ENCODE measurements at regions not wholly inside any gene's neighbourhood (a gene's known extent, or its start where the extent isn't known, plus 50 kb on each side); places are given as distances from the start of the nearest gene placed in this dataset.

DNA sequence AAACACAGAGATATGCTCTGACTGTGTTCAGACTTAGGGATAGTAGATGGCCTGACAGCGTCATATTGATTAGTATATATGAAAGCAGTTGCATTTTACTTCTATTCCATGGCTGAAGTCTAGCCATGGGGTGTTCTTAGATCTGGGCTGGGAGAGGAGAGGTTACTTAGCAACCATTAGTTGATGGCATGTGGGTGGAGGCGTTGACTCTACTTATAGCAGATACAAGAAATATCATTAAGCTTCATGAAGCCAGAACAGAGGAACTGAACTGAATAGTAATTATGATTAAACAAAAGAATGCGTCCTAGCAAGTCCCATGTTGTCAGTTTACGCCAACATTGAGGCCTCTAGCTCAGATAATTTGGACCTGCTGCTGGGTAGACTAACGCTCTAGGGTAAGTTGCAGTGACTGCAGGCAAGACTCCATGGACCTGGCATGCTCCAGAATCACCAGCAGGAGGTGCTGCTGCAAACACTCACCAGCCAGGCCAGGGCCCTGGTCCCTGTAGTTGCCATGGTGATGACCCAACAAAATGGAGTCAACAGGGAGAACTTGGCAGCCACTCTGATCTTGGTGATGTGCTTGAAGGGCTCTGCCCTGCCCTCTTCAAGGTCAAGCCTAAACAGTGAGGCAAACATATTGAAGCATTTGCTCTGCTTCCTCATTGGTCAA, 477.3 kb downstream of the PREX1 start:
- peaks cover 8% of the 10 kb centered on the region for H3K9me3 Mint-ChIP-seq
- peaks cover 14% of the 10 kb centered on the region for H3K27me3 Mint-ChIP-seq (ENCODE audit: insufficient read depth, low read depth)
- H3K36me3 Mint-ChIP-seq, result peaks cover 5% of the 10 kb centered on the region
- no peak overlapping the region for H3K9ac ChIP-seq
- no peaks in the 10 kb centered on the region for H3K36me3 ChIP-seq
- H3K4me1 ChIP-seq, result no peaks in the 10 kb centered on the region
- TF ChIP-seq, protein P1, sequence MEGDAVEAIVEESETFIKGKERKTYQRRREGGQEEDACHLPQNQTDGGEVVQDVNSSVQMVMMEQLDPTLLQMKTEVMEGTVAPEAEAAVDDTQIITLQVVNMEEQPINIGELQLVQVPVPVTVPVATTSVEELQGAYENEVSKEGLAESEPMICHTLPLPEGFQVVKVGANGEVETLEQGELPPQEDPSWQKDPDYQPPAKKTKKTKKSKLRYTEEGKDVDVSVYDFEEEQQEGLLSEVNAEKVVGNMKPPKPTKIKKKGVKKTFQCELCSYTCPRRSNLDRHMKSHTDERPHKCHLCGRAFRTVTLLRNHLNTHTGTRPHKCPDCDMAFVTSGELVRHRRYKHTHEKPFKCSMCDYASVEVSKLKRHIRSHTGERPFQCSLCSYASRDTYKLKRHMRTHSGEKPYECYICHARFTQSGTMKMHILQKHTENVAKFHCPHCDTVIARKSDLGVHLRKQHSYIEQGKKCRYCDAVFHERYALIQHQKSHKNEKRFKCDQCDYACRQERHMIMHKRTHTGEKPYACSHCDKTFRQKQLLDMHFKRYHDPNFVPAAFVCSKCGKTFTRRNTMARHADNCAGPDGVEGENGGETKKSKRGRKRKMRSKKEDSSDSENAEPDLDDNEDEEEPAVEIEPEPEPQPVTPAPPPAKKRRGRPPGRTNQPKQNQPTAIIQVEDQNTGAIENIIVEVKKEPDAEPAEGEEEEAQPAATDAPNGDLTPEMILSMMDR (IDR thresholded peaks at IDR 0.05), result peak; percentile 61
- TF ChIP-seq EZH2phosphoT487 (IDR thresholded peaks at IDR 0.05) (no peak), EZH2 (IDR thresholded peaks at IDR 0.05) (no peak)
- H3F3A ChIP-seq (ENCODE audit: low read depth), result no peaks in the 10 kb centered on the region
- no peaks in the 10 kb centered on the region for H3K9me3 ChIP-seq (ENCODE audit: low read depth)
- H3K27ac Mint-ChIP-seq, result no peak overlapping the region
- no peak overlapping the region for H3K4me2 ChIP-seq
- no peaks in the 10 kb centered on the region for H3K79me2 ChIP-seq (ENCODE audit: low read depth)
- H3K27ac ChIP-seq, result no peak overlapping the region
- peak; percentile 62 for DNase-seq (ENCODE audit: low spot score)
- no peak overlapping the region for H3K4me3 ChIP-seq
- H2AFZ ChIP-seq (replicated peaks), result no peak overlapping the region
- peaks cover 29% of the 10 kb centered on the region for H3K4me1 Mint-ChIP-seq
- no peaks in the 10 kb centered on the region for H3K27me3 ChIP-seq
- H4K20me1 ChIP-seq (ENCODE audit: low read depth), result no peaks in the 10 kb centered on the region
- H3K4me3 Mint-ChIP-seq, result peak overlapping the region; percentile 23

- no peaks in the 10 kb centered on the region for H3K27me3 ChIP-seq
- no peak for TF ChIP-seq EZH2phosphoT487 (IDR thresholded peaks at IDR 0.05)
- TF ChIP-seq, protein P1 (IDR thresholded peaks at IDR 0.05), result no peak
- no peak for TF ChIP-seq EZH2 (IDR thresholded peaks at IDR 0.05)
- peaks cover 5% of the 10 kb centered on the region for H3K36me3 Mint-ChIP-seq
- no peaks in the 10 kb centered on the region for H3K9me3 ChIP-seq (ENCODE audit: low read depth)
- H3K36me3 ChIP-seq, result no peaks in the 10 kb centered on the region
- no peak for DNase-seq (ENCODE audit: low spot score)
- H3K4me1 ChIP-seq, result no peaks in the 10 kb centered on the region
- H3K9ac ChIP-seq, result no peak overlapping the region
- H3K4me2 ChIP-seq, result no peak overlapping the region
- no peak overlapping the region for H3K27ac ChIP-seq
- no peak overlapping the region for H3K27ac Mint-ChIP-seq
- H3K27me3 Mint-ChIP-seq (ENCODE audit: insufficient read depth, low read depth), result peaks cover 14% of the 10 kb centered on the region
- H3K9me3 Mint-ChIP-seq, result peaks cover 8% of the 10 kb centered on the region
- H4K20me1 ChIP-seq (ENCODE audit: low read depth), result no peaks in the 10 kb centered on the region
- peaks cover 29% of the 10 kb centered on the region for H3K4me1 Mint-ChIP-seq
- no peak overlapping the region for H3K4me3 ChIP-seq
- no peak overlapping the region for H2AFZ ChIP-seq (replicated peaks)
- H3K4me3 Mint-ChIP-seq, result no peak overlapping the region
- no peaks in the 10 kb centered on the region for H3F3A ChIP-seq (ENCODE audit: low read depth)
- no peaks in the 10 kb centered on the region for H3K79me2 ChIP-seq (ENCODE audit: low read depth)
Observed at GRCh38 chr20:48349656-48350055, 478.1 kb downstream of the PREX1 start.

GRCh38 chr20:48348022-48348421, 479.8 kb downstream of the PREX1 start:
- H4K20me1 ChIP-seq (ENCODE audit: low read depth), result no peaks in the 10 kb centered on the region
- peaks cover 5% of the 10 kb centered on the region for H3K36me3 Mint-ChIP-seq
- no peak for TF ChIP-seq EZH2phosphoT487 (IDR thresholded peaks at IDR 0.05)
- TF ChIP-seq, protein P1 (IDR thresholded peaks at IDR 0.05), result no peak
- no peak for TF ChIP-seq EZH2 (IDR thresholded peaks at IDR 0.05)
- no peak overlapping the region for H3K4me3 ChIP-seq
- H3K36me3 ChIP-seq, result no peaks in the 10 kb centered on the region
- no peaks in the 10 kb centered on the region for H3K4me1 ChIP-seq
- H3K4me1 Mint-ChIP-seq, result peaks cover 25% of the 10 kb centered on the region
- H3K9me3 Mint-ChIP-seq, result no peaks in the 10 kb centered on the region
- peaks cover 13% of the 10 kb centered on the region for H3K27me3 Mint-ChIP-seq (ENCODE audit: insufficient read depth, low read depth)
- no peak overlapping the region for H3K4me3 Mint-ChIP-seq
- no peak overlapping the region for H2AFZ ChIP-seq (replicated peaks)
- H3F3A ChIP-seq (ENCODE audit: low read depth), result no peaks in the 10 kb centered on the region
- no peak overlapping the region for H3K27ac ChIP-seq
- no peak overlapping the region for H3K4me2 ChIP-seq
- no peak overlapping the region for H3K9ac ChIP-seq
- DNase-seq (ENCODE audit: low spot score), result no peak
- no peak overlapping the region for H3K27ac Mint-ChIP-seq
- H3K27me3 ChIP-seq, result no peaks in the 10 kb centered on the region
- H3K79me2 ChIP-seq (ENCODE audit: low read depth), result no peaks in the 10 kb centered on the region
- H3K9me3 ChIP-seq (ENCODE audit: low read depth), result no peaks in the 10 kb centered on the region
